ENCODE measurements at regions not wholly inside any gene's neighbourhood (a gene's known extent, or its start where the extent isn't known, plus 50 kb on each side); places are given as distances from the start of the nearest gene placed in this dataset.
"Not testable (repeated sequence)": the region's sequence is repeated elsewhere in the genome, so short reads cannot be mapped to it uniquely, and the experiment has no call there.

GRCh38 chr3:82495655-82496054 lies 734.2 kb upstream of the GBE1 start:
- no peak for DNase-seq

DNA sequence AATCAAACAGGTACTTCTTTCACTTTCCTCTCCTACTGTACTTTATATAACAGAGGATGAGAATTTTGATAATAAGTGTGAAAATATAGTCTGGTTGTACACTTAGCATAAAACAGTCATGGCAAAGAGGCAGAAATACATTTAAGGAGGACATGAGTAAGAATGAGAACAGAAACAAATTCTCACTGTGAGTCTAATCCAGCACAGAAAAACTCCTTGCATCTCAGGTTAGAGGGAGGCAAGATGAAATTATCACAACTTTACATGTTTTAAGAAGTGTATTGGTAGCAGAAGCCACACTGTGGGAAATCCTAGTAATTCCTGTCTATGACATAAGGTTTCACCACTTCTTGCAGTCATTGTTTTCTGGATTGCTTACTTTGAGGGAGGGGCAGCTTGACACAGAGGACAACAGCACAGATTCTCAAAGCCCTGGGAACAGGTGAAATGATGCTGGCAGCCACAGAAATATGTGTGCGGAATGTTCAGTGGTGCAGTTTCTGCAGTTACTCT lies 733.6 kb upstream of the GBE1 start:
- no peak for DNase-seq

DNA sequence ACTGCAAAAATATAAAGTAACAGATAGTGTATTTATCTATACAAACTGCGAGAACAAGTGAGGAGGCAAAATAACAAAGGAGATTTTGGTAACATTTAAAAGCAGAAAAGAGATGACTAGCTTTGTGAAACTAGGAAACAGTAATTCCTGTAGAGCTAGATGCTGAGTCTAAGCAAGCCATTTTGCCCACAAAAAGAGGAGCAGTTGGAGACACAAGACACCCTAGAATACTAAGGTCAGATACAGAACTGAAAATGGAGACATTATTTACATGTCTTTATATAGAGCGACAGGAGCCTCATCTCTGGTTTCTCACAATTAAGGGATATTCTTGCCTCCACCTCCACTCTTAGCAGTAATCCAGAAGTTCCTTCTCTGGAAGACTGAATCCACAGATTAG lies 732.4 kb upstream of the GBE1 start:
- DNase-seq, result no peak

DNA sequence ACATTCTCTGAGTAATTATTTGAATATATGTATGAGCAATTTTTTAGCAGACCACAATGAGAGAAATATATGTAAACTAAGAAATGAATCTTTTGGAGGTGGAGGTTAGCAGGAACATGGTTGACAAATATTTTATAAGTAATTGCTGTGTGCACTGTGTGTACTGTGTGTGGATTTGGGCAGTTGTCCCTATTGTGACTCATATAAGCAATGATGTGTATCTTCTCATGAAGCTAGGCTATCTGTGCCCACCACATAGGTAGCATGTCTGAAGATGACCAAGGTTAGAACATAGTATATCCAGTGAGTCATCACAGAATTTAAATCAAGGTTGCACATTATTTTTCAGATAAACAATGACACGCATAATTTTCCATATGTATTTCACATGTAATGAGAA lies 713.9 kb upstream of the GBE1 start:
- no peak for DNase-seq

DNA sequence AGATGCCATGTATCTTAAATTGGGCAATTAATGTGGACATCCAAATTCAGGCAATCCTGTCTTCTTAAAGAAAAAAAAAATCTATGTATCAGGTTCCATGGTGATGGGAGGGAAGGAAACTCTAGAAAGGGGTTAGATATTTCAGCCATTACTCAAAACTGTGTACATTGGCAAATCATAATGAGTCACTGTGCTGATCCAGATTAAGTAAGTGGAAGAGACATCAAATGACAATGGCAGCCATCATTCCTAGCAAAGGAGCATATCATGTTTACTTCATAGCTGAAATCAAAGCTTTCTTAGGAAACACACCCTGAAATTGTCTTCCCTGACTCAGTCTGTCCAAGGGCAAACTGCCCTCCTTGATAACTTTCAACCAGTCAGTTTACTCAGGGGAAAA lies 713.3 kb upstream of the GBE1 start:
- DNase-seq, result no peak

DNA sequence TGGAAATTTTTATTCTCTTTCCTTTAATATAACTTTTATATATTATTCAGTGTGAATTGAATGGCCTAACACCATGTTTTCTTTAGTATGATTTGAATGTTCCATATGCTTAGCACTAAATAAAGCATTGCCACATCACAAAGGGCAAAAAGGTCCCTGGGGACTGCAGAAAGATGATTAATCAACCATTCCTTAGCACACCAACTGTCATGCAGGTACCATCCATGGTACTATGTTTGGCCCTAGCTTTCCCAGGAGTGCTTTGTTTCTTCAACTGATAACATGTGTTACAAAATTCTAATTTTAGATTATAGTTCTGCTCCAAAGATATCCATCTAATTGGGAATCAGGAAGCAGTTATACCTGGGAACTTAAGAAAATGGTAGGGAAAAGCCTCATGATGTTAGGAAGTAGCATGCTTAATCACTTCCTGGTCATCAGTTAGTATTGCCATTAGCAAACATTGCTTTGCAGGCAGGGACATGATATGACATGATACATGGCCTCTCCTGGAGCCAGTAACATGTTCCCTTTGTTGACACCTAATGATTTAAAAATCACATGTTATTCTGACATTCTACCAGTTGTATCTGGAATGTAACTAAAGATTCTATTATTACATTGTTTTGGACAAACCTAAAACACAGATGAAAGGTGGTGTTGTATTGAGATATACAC lies 712.6 kb upstream of the GBE1 start:
- DNase-seq, result no peak

DNA sequence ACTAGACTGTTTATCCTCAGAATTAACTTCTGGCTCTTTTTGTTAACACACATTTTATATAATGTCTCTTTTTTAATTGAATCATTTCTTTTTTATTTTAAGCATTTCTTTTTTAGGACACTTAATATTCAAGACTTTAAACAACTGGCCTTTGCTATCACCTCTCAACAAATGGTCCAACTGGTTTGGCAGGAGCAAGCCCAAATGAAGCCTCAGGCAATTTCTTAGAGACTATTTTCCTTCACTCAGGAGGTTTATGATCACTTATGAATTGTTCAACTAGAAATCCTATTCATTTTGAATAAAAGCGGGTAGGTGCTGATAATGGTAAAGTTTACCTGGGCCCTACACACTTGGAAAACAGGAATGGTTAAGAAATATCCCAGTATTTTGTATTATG lies 705.6 kb upstream of the GBE1 start:
- DNase-seq, result no peak

DNA sequence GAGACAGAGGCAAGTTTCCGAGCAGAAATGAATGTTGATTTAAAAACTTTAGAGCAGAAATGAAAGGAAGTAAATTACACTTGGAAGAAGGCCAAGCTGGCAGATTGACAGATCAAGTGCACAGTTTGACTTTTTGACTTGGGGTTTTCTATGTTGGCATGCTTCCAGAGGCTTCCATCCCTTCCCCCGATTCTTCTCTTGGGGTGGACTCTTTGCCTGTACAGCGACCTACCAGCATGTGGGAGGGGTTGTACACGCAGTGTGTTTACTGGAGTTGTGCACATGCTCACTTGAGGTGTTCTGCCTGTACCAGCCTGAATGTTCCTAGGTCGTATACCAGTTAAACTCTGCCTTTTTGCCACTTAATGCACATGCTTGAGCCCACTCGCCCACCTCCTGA lies 701.5 kb upstream of the GBE1 start:
- DNase-seq, result no peak

- DNase-seq, result no peak
These were observed 699.8 kb upstream of the GBE1 start for GRCh38 chr3:82461049-82461889.

GRCh38 chr3:82448320-82448719 lies 686.9 kb upstream of the GBE1 start:
- DNase-seq, result no peak

- DNase-seq, result not testable (repeated sequence)
These were observed 667.4 kb upstream of the GBE1 start for GRCh38 chr3:82428821-82429220.

DNA sequence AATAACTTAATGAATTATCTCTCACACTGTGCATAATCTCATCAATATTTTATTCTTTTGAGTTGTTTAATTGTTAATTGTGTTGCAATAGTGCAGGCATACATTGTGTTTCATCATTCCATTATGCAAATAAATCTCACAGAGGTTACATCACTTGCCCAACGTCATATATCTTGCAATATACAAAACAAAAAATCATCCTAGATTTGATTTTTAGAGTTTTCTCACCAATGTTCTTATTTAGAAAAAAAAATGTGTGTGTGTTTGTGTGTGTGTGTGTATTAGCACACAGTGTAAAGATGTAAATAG lies 662.5 kb upstream of the GBE1 start:
- no peak for DNase-seq

DNA sequence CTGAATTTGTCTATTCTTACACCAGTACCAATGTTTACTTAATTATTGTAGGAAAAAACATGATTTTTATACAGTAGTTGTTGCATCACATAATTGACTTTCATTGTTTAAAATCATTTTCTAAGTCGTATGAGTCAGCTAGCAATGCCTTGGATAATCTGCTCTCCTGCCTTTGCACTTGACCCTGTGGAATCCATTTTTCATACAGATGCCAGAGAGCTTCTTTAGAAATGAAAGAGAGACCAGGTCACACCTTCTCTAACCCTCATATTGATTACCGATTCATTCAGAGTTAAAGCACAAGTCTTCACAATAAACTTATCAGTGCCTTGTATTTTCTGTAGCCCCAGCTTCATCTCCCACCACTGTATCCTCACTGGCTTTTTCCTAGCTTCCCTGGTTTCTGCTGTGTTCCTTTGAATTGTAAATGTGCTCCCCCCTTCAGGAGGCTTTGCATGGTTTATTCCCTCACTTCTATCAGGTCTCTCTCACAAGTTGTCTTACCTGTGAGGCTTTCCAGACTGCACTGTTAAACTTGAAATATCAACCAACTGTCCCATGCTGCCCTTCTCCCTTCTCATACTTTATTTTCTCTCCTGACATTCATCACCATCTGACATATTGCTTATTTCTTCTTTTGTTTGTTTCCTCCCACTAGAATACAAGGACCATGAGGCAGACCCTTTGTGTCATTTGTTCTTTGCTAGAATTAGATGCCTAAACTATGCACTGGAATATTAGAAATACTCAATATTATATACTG lies 662.0 kb upstream of the GBE1 start:
- DNase-seq, result no peak

GRCh38 chr3:82416830-82417229 lies 655.4 kb upstream of the GBE1 start:
- DNase-seq, result no peak

- DNase-seq, result no peak
These were observed 654.9 kb upstream of the GBE1 start for GRCh38 chr3:82416349-82416748.

DNA sequence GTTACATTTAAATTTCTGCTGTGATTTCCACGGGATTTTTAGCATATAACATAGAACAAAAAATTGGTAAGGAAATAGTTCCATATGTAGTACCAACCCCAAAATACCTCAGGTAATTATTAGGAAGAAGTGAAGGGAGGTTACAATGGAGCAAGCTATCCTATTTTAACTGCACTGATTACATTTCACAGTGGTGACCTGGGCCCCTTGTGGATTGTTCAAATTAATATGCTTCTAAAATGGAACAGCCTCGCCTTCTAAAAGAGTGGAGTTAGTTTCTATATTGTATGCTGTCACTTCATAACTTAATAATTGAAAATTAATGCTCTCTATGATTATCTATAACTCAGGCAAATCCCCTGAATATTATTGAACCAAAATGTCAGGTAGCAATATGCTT lies 651.7 kb upstream of the GBE1 start:
- DNase-seq, result no peak

DNA sequence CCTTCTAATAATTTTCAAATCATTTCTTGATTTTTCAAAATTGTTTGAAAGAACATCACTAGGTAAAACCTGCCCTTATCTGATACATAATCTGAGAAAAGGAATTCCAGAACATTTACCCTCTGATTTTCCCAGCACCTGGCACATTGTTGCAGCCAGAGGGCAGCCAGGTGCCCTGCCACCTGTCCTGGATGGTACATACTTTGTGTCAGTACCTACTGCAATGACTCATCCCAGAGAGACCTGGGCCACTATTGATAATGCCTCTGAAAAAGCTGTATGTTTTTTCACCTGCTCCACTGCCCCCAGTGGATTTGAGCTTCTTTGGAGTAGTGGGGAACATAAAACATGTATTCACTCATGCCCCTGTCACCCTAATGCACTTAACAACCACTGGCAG lies 648.9 kb upstream of the GBE1 start:
- no peak for DNase-seq

GRCh38 chr3:82409842-82410241 lies 648.4 kb upstream of the GBE1 start:
- DNase-seq, result no peak

DNA sequence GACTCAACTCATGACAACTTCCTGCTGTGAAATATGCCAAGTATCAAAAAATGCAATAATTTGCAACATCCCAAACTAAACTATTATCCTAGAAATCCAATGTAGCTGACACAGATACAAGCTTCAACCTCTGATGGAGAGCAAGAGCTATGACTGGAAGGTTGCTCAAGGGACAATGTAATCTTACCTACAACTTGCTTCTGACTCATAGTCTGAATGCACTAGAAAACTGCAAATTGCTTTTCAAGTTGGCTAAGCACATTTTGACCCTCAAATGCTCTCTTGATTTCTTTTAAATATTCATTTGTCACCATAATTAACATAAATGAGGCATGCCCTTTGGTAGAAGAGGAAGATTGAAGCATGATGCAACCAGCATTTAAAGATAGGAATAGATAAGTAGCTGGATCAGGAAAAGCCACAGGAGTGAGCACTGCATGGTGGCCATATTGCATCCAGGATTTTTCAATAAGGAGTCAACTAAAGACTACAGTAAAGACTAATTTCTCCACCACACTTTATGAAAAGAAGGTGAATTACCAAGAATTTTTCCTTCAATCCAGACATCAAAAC lies 630.8 kb upstream of the GBE1 start:
- no peak for DNase-seq

GRCh38 chr3:82390868-82391267 lies 629.4 kb upstream of the GBE1 start:
- DNase-seq, result no peak

DNA sequence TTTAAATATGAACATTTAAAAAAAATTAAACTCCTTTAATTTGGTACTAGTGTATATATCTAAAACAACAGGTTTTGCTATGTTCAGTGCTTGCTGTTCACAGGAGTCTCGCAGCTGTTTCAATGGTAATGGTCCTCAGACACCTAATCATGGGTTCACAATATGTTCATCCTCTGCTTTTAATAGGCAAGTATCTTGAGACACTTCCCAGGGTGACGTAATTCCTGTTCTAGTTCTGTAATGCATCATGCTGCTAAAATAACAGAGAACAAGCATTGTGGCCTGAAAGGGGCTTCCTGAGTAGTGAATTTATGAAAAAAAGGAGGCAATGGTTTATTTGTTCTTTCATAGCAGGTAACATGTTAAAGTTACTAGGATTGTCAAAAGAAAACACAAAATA lies 625.2 kb upstream of the GBE1 start:
- no peak for DNase-seq

DNA sequence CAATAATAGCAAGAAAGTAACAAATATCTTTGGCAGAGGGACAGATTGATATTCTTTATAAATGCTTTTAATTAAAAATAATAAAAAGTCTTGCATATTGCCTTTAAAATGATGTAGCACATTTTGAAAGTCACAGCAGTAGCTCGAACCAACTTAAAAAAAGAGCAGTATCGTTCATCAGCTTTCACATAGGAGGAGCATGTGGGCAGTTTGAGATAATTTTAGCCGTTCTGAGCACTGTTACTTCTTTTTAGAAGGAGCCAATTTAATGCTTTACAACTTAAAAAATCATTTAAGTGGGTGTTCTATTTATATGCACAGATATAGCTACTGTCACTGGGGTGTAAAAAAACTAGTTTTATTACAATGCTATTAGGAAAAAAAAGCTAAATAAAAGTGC lies 622.7 kb upstream of the GBE1 start:
- no peak for DNase-seq

- no peak for DNase-seq
These were observed 621.4 kb upstream of the GBE1 start for GRCh38 chr3:82382831-82383230.

- DNase-seq, result no peak
These were observed 616.9 kb upstream of the GBE1 start for GRCh38 chr3:82378392-82378791.

Data from stimulated activated CD4-positive, alpha-beta T cell treated with anti-CD3 and anti-CD28 coated beads, Interleukin-2, amount 100 ng/mL, for 48 hours (primary cell).